ENCODE measurements at regions not wholly inside any gene's neighbourhood (a gene's known extent, or its start where the extent isn't known, plus 50 kb on each side); places are given as distances from the start of the nearest gene placed in this dataset.

DNA sequence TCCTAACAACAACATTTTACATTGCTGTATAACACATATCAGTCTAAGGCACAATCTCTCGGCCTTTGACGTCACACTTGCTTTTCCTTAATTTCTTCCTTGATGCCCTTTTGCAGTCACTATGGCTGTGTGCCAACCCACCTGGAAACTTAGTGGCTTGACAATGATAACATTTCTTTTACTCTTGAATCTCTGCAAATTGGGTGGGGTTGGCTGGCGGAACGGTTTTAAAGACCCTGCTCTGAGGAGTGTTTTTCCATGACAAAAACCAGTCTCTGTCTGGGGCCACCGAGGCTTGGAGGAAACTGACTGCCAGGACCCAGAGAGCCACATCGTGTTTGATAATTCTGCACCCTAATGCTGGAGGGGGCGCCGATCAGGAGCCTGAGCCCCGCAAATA, 115.6 kb downstream of the KLF13 start:
- TF ChIP-seq, protein P1, sequence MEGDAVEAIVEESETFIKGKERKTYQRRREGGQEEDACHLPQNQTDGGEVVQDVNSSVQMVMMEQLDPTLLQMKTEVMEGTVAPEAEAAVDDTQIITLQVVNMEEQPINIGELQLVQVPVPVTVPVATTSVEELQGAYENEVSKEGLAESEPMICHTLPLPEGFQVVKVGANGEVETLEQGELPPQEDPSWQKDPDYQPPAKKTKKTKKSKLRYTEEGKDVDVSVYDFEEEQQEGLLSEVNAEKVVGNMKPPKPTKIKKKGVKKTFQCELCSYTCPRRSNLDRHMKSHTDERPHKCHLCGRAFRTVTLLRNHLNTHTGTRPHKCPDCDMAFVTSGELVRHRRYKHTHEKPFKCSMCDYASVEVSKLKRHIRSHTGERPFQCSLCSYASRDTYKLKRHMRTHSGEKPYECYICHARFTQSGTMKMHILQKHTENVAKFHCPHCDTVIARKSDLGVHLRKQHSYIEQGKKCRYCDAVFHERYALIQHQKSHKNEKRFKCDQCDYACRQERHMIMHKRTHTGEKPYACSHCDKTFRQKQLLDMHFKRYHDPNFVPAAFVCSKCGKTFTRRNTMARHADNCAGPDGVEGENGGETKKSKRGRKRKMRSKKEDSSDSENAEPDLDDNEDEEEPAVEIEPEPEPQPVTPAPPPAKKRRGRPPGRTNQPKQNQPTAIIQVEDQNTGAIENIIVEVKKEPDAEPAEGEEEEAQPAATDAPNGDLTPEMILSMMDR (IDR thresholded peaks at IDR 0.05; ENCODE audit: insufficient read depth, low read length, poor library complexity, severe bottlenecking): no peak
- DNase-seq (ENCODE audit: extremely low read depth, insufficient read length): no peak
- H3K4me3 ChIP-seq (replicated peaks; ENCODE audit: low read depth, low read length): no peak overlapping the region
- H3K27me3 ChIP-seq (replicated peaks; ENCODE audit: control insufficient read depth, insufficient read depth, low read length): no peaks in the 10 kb centered on the region
- no peaks in the 10 kb centered on the region for H3K36me3 ChIP-seq (ENCODE audit: control insufficient read depth, insufficient read depth, low read length)

DNA sequence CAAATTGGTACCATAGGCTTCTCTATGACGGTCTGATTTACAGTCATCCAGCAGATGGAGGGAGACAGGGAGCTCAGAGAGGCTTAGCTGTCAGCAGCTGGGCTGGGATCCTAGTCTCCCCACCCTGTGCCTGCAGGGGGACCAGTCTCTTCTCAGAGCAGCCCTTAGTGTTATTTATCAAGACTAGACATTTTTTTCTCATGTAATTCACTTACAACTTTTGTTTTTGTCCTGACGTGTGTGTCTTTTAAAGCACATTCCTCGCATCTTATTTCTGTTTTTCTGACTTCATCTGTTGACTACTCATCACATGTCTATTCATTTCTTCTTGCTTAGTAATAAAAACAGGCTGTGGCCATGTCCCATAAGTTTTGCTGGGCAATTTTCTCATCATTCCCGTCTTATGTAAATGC, 116.1 kb downstream of the KLF13 start:
- Histone ChIP-seq H3K36me3 (ENCODE audit: control insufficient read depth, insufficient read depth, low read length) (no peaks in the 10 kb centered on the region), H3K4me3 (replicated peaks; ENCODE audit: low read depth, low read length) (no peak overlapping the region), H3K27me3 (replicated peaks; ENCODE audit: control insufficient read depth, insufficient read depth, low read length) (no peaks in the 10 kb centered on the region)
- no peak for DNase-seq (ENCODE audit: extremely low read depth, insufficient read length)
- TF ChIP-seq, protein P1 (IDR thresholded peaks at IDR 0.05; ENCODE audit: insufficient read depth, low read length, poor library complexity, severe bottlenecking): peak; percentile 11

DNA sequence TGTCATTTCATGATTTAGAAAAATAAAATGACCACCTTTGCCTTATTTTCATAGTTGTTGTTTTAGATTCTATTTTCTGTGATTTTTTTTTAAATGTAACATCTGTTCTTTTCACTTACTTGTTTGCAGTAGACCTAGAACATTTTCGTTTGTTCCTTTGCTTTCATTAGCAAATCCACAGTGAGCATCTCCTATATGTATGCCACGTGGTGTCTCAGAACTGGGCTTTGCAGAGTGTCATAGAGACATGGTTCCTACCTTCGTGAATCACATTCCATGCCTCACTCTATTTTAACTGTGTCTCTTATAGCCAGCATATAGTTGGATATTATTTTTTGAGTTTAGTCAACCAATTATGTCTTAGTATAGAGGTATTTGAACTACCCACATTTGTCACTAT, 118.2 kb downstream of the KLF13 start:
- TF ChIP-seq, protein P1 (IDR thresholded peaks at IDR 0.05; ENCODE audit: insufficient read depth, low read length, poor library complexity, severe bottlenecking): no peak
- H3K27me3 ChIP-seq (replicated peaks; ENCODE audit: control insufficient read depth, insufficient read depth, low read length): no peaks in the 10 kb centered on the region
- DNase-seq (ENCODE audit: extremely low read depth, insufficient read length): no peak
- no peak overlapping the region for H3K4me3 ChIP-seq (replicated peaks; ENCODE audit: low read depth, low read length)
- no peaks in the 10 kb centered on the region for H3K36me3 ChIP-seq (ENCODE audit: control insufficient read depth, insufficient read depth, low read length)

DNA sequence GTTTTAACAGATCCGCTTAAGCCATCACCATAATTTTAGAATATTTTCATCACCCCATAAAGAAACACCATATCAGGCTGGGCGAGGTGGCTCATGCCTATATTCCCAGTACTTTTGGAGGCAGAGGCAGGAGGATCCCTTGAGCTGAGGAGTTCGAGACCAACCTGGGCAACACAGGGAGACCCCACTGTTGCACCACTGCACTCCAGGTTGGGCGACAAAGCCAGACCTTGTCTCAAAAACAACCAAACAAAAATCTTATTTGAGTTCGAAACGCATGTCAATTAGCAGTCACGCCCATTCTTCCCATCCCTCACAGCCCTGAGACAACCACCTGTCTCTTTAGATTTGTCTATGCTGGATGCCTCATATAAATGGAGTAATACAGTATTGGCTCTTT, 119.9 kb downstream of the KLF13 start:
- no peaks in the 10 kb centered on the region for H3K27me3 ChIP-seq (replicated peaks; ENCODE audit: control insufficient read depth, insufficient read depth, low read length)
- H3K36me3 ChIP-seq (ENCODE audit: control insufficient read depth, insufficient read depth, low read length): no peaks in the 10 kb centered on the region
- no peak overlapping the region for H3K4me3 ChIP-seq (replicated peaks; ENCODE audit: low read depth, low read length)
- TF ChIP-seq, protein P1 (IDR thresholded peaks at IDR 0.05; ENCODE audit: insufficient read depth, low read length, poor library complexity, severe bottlenecking): no peak
- DNase-seq (ENCODE audit: extremely low read depth, insufficient read length): no peak

DNA sequence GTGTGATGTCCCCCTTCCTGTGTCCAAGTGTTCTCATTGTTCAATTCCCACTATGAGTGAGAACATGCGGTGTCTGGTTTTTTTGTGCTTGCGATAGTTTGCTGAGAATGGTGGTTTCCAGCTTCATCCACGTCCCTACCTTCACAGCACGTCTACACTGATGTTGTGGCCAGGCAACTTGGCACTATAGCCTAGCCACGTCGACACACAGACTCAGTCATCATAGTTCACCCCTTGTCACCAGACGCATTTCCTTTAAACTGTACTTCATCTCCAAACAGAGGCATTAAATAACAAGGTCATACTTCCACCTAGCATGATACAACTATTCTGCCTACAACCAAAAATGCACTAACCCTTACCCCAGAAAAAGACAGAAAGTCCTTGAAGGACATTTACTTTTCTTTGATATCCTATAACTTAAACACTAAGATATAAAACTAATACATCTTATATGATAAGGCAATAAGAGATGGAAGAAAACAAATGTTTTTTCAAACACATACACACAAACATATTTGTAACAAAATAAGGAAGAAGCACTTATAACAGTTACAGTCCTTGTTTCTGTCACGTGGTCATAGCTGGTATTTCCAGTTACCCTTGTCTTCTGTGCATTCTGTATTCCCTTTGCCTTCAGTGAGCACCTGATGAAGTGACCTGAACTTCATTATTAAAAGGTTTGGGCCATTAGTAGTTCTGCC, 121.4 kb downstream of the KLF13 start:
- H3K4me3 ChIP-seq (replicated peaks; ENCODE audit: low read depth, low read length): no peak overlapping the region
- TF ChIP-seq, protein P1 (IDR thresholded peaks at IDR 0.05; ENCODE audit: insufficient read depth, low read length, poor library complexity, severe bottlenecking): no peak
- no peaks in the 10 kb centered on the region for H3K27me3 ChIP-seq (replicated peaks; ENCODE audit: control insufficient read depth, insufficient read depth, low read length)
- no peak for DNase-seq (ENCODE audit: extremely low read depth, insufficient read length)
- no peaks in the 10 kb centered on the region for H3K36me3 ChIP-seq (ENCODE audit: control insufficient read depth, insufficient read depth, low read length)

DNA sequence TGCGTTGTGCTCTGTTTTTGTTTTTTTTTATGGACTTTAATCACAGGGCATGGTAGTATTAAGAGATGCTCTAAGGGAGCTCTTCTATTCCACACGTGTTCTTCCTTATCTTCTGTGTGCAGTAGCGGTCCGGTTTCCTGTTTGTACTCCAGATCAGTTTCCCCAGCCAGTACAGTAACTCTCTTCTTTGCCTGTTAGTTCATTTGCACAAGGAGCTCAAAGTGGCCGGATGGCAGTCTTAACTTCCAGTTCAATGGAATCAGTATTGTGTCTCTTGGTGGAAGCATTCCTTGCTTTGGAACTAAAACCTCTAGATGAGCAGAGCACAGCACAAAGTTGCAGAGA, 122.0 kb downstream of the KLF13 start:
- Histone ChIP-seq H3K27me3 (replicated peaks; ENCODE audit: control insufficient read depth, insufficient read depth, low read length) (no peaks in the 10 kb centered on the region), H3K4me3 (replicated peaks; ENCODE audit: low read depth, low read length) (no peak overlapping the region), H3K36me3 (ENCODE audit: control insufficient read depth, insufficient read depth, low read length) (no peaks in the 10 kb centered on the region)
- DNase-seq (ENCODE audit: extremely low read depth, insufficient read length): no peak
- TF ChIP-seq, protein P1 (IDR thresholded peaks at IDR 0.05; ENCODE audit: insufficient read depth, low read length, poor library complexity, severe bottlenecking): no peak
